GM10248 (cell line): ENCODE measurements at regions not wholly inside any gene's neighbourhood (a gene's known extent, or its start where the extent isn't known, plus 50 kb on each side); places are given as distances from the start of the nearest gene placed in this dataset.

Experiments
- CTCF ChIA-PET: fragments of 300-600 bp; sonication (Branson Sonifier 250); formaldehyde crosslinking; extraction: SDS; loops from one replicate; lab custom pipeline; 2021; ENCODE audit warnings: antibody characterized with exemption; lab: Yijun Ruan, JAX
- POLR2A ChIA-PET: fragments of 350-650 bp; sonication (Branson Sonifier 250); formaldehyde crosslinking; extraction: SDS; loops from one replicate; lab custom pipeline; 2020; ENCODE audit warnings: antibody characterized with exemption; lab: Yijun Ruan, JAX
- DNase-seq: peaks from one replicate; pipeline ENCODE4 v3.0.0; 2012; ENCODE audit errors: extremely low spot score
- CTCF ChIP-seq: IDR thresholded peaks from 2 replicates; pipeline ENCODE4 v1.5.1; 2012; ENCODE audit warnings: mild to moderate bottlenecking, low read depth; ENCODE audit errors: extremely low read depth, missing control alignments, control extremely low read depth

GRCh38 chr1:13892198-13892597 lies 192.2 kb downstream of the PRDM2 start:
- ChIA-PET CTCF (no interaction called here), POLR2A (interaction anchor here (0.6 kb wide), 1 partner anchor 325 kb away, joined by 6 read pairs; no protein-coding TSS in a partner anchor)
- DNase-seq, result no peak
- TF ChIP-seq CTCF, result no peak

GRCh38 chr1:13892671-13893325 lies 192.8 kb downstream of the PRDM2 start:
- DNase-seq, result no peak
- ChIA-PET CTCF (no interaction called here), POLR2A (no interaction called here)
- TF ChIP-seq CTCF, result no peak

- POLR2A ChIA-PET, result no interaction called here
- no peak for TF ChIP-seq CTCF
- no peak for DNase-seq
- CTCF ChIA-PET, result no interaction called here
Measured at GRCh38 chr1:13893409-13893821, 193.4 kb downstream of the PRDM2 start.

- ChIA-PET POLR2A (no interaction called here), CTCF (interaction anchor here (1.7 kb wide), 1 partner anchor 72 kb away, joined by 3 read pairs; no protein-coding TSS in a partner anchor)
- DNase-seq, result no peak
- TF ChIP-seq CTCF, result no peak
Measured at GRCh38 chr1:13896932-13897331, 196.9 kb downstream of the PRDM2 start.

GRCh38 chr1:13898406-13898805 lies 198.4 kb downstream of the PRDM2 start:
- POLR2A ChIA-PET, result no interaction called here

GRCh38 chr1:13899856-13900255 lies 199.9 kb downstream of the PRDM2 start:
- no peak for DNase-seq
- ChIA-PET CTCF (interaction anchor here (1.2 to 1.3 kb wide), 2 partner anchors 9 to 15 kb away, joined by 3 read pairs; no protein-coding TSS in a partner anchor), POLR2A (no interaction called here)
- no peak for TF ChIP-seq CTCF

More at GRCh38 chr1:13898406-13898805, 198.4 kb downstream of the PRDM2 start:
- CTCF ChIA-PET, result interaction anchor here (1.7 kb wide), 1 partner anchor 73 kb away, joined by 3 read pairs; no protein-coding TSS in a partner anchor
- TF ChIP-seq CTCF, result no peak
- DNase-seq, result no peak
